GM13977 (cell line): ENCODE measurements at regions not wholly inside any gene's neighbourhood (a gene's known extent, or its start where the extent isn't known, plus 50 kb on each side); places are given as distances from the start of the nearest gene placed in this dataset.

Experiments
- DNase-seq: peaks from one replicate; pipeline ENCODE4 v3.0.0; 2012; ENCODE audit warnings: low spot score
- in situ Hi-C: fragments of 300-500 bp; cut with MboI; formaldehyde crosslinking; loops from one replicate; pipeline ENCODE4 v1.12.0; 2022; ENCODE audit warnings: low sequenced_read_pairs, low pct_unique_long_range_greater_than_20kb, mixed read lengths, inconsistent platforms; ENCODE audit not compliant: unreplicated experiment
- TF ChIP-seq, protein P1 (sequence below): IDR thresholded peaks from 2 replicates; pipeline ENCODE4 v1.5.1; 2012; ENCODE audit warnings: mild to moderate bottlenecking, control low read depth; ENCODE audit not compliant: insufficient read depth; ENCODE audit errors: extremely low read depth, missing control alignments

DNA sequence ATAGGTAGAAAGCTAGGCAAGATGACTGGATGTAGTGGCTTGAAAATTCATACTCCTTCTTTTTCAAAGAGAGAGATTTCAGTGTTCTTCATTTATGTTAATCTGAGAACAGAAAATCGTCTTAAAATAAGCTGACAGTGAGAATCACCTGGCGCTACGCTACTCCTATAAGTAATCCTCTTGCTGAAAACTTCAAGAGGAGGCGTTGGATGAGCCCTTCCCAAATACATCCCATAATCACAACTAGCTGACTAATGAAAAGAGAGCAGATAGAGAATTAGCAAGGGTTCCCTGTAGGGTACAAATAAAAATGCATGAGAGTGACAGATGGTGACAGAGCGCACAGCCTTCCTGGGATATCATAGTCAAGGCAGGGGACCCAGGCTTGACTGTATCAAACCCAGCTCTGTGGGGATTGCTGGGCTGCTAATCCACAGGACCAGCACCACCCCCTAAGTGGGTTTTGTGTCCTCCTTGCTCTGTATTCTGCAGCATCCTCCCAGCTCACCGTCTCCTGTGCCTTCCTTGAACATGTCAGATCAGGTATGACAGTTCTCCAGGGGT lies 280.2 kb downstream of the SP3 start:
- in situ Hi-C loops: no loop called here
- no peak for DNase-seq
- TF ChIP-seq, protein P1, sequence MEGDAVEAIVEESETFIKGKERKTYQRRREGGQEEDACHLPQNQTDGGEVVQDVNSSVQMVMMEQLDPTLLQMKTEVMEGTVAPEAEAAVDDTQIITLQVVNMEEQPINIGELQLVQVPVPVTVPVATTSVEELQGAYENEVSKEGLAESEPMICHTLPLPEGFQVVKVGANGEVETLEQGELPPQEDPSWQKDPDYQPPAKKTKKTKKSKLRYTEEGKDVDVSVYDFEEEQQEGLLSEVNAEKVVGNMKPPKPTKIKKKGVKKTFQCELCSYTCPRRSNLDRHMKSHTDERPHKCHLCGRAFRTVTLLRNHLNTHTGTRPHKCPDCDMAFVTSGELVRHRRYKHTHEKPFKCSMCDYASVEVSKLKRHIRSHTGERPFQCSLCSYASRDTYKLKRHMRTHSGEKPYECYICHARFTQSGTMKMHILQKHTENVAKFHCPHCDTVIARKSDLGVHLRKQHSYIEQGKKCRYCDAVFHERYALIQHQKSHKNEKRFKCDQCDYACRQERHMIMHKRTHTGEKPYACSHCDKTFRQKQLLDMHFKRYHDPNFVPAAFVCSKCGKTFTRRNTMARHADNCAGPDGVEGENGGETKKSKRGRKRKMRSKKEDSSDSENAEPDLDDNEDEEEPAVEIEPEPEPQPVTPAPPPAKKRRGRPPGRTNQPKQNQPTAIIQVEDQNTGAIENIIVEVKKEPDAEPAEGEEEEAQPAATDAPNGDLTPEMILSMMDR: no peak

DNA sequence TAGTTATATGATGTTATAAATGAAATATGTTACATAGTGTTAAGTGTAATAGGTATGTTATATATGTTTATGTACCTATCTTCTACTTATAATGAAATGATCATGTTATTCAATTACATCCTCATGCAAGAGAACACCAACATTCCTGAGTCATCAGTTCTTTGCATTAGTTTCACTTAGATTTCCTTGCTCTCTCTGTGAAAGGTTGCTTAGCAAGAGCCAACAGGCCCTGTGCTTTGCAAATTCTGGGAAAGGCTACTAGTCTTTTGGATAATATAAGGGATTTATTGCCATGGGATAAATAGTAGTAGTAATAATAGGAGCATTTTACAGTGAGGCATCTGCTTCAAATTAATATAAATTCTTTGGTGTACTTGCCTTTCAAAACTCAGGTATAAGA lies 274.8 kb downstream of the SP3 start:
- in situ Hi-C loops: no loop called here
- TF ChIP-seq, protein P1: no peak

GRCh38 chr2:173692068-173692467 lies 273.1 kb downstream of the SP3 start:
- in situ Hi-C loops: no loop called here
- no peak for DNase-seq
- TF ChIP-seq, protein P1: no peak

More for the DNA sequence above, 274.8 kb downstream of the SP3 start:
- DNase-seq: no peak

DNA sequence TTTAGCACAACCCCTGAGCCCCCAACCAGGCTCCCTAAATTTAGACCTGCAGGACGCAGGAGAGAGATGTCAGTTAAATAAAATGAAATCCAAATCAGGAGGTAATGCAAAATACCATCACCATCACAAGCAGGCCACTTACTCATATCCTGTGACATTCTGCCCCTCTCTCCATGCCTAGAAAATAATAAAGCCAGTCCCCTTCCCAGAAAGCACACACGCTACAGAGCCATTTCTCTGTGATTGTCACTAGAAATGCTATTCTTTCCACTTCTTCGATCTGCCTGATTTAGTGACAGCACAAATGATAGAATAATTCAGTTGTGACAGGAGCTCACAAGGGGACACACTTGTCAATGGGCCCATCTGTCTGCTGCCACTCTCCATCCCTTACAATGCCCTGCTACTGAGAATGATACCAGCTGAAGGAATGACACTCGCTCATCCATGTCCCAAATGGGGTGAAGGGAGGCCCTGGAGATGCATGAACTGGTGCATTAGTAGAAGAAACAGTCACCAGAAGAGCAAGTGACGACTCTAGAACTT lies 272.1 kb downstream of the SP3 start:
- no peak for DNase-seq
- TF ChIP-seq, protein P1: no peak
- in situ Hi-C loops: no loop called here

- DNase-seq: no peak
- TF ChIP-seq, protein P1: no peak
- in situ Hi-C loops: no loop called here
These were observed 268.9 kb downstream of the SP3 start for GRCh38 chr2:173696274-173696673.

DNA sequence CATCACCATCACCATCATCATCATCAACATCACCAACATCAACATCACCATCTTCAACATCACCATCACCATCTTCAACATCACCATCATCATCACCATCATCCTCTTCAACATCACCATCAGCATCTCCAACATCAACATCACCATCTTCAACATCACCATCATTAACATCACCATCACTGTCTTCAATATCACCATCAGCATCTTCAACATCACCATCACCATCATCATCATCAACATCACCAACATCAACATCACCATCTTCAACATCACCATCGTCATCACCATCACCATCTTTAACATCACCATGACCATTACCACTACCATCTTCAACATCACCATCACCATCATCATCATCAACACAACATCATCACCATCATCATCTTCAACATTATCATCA lies 267.2 kb downstream of the SP3 start:
- DNase-seq: no peak
- TF ChIP-seq, protein P1: no peak
- in situ Hi-C loops: no loop called here

GRCh38 chr2:173705656-173706055 lies 259.5 kb downstream of the SP3 start:
- in situ Hi-C loops: no loop called here
- DNase-seq: no peak
- TF ChIP-seq, protein P1: no peak
